AML-193 (cell line): ENCODE measurements at regions not wholly inside any gene's neighbourhood (a gene's known extent, or its start where the extent isn't known, plus 50 kb on each side); places are given as distances from the start of the nearest gene placed in this dataset.
A peak's percentile ranks its signal among the peaks of the same experiment; 100 is the strongest.
"Not testable (repeated sequence)": the region's sequence is repeated elsewhere in the genome, so short reads cannot be mapped to it uniquely, and the experiment has no call there.

Experiments used
- DNase-seq, 2 experiments: peaks; one replicate each; lab custom pipeline; 2025; lab: John Stamatoyannopoulos, UW

DNA sequence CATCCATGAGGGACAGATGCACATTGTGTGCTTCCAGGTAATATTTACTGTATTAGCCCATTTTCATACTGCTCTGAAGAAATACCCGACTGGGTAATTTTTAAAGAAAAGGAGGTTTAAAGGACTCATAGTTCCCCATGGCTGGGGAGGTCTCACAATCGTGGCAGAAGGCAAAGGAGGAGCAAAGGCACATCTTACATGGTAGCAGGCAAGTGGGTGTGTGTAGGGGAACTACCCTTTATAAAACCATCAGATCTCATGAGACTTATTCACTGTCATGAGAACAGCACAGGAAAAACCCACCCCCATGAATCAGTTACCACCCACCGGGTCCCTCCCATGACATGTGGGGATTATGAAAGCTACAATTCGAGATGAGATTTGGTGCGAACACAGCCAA, 148.8 kb upstream of the FBXL17 start:
- DNase-seq, result no peak

DNA sequence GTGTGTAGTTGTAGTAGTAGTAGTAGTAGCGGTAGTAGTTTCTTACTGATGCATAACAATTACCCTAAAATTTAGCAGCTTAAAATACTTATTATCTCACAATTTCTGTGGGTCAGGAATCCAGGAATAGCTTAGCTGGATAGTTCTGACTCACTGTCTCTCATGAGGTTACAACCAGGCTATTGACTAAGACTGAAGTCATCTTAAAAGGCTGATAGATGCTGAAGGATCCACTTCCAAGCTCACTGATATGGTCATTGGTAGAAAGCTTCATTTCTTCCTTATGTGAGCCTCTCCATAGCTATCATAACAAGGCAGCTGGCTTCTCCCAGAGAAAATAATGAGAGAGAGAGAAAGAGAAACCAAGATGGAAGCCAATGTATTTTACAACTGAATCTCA, 147.5 kb upstream of the FBXL17 start:
- DNase-seq, result no peak

DNA sequence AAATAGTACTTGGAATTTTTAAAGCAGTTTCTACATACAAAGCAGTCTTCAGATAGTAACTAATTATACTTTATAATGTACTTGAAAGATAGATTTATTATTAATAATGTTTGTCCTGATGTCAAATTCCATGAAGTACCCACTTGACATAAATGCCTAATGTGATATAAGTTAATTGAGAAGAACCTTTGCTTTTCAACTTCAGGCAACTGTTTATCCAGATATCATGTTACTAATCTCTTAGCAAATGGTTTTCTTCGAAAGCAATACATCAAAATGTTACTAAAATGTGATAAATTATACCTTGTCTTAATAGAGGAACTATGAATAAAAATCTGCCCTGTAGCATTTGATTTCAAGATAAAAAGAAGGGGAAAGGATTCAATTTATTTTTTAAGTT, 146.8 kb upstream of the FBXL17 start:
- DNase-seq, result no peak

DNA sequence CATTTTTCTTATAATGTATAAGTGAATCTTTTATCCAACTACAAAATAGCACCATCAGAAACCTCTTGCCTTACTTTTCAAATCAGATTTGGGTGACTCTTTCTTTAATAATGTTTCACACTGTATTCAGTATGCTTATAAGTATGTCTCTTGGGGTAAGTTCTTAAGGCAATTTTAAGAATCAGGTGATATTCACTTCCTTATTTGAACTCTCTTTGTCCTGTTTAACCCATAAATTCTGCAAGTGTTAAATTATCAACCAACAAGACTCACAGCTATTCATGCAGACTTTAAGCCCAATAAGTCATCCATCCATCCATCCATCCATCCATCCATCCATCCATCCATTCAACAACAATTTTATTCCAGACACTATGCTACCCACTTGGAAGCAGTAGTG, 142.7 kb upstream of the FBXL17 start:
- no peak for DNase-seq

- no peak for DNase-seq
Observed at GRCh38 chr5:108523360-108523759, 141.5 kb upstream of the FBXL17 start.

DNA sequence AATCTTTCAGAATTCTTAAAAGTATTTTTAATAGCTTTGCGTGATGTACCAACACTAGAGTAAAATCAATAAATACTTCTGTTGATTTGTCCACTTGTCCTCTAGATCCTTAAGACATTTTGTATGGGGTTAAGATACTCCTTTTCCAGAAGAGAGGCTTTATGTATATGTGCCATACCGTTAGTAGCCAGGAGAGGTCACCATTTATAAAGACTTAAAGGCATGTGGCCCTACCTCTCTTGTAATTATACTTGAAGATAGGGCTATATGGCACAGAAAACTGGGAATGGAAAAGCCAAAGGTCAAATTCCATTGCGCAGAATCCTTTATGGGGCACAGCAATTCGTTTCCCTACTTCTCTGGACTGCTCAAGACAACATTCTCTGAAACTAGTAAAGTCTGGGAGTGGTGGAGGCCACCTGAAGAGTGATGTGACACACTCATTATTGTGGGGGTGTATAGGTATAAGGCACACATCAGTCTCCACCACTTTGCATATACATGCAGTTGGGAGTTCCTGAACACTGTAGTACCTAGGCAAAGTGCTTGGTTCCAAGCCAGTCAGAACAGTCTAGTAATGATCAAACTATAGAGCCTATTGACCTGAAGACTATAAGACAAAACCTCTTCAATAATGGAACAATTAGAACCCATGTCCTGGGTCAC, 140.1 kb upstream of the FBXL17 start:
- peak; percentile 62 to 73 for DNase-seq

- DNase-seq, result no peak
Observed at GRCh38 chr5:108521011-108521700, 139.3 kb upstream of the FBXL17 start.

GRCh38 chr5:108516785-108517184, 134.9 kb upstream of the FBXL17 start:
- no peak for DNase-seq

DNA sequence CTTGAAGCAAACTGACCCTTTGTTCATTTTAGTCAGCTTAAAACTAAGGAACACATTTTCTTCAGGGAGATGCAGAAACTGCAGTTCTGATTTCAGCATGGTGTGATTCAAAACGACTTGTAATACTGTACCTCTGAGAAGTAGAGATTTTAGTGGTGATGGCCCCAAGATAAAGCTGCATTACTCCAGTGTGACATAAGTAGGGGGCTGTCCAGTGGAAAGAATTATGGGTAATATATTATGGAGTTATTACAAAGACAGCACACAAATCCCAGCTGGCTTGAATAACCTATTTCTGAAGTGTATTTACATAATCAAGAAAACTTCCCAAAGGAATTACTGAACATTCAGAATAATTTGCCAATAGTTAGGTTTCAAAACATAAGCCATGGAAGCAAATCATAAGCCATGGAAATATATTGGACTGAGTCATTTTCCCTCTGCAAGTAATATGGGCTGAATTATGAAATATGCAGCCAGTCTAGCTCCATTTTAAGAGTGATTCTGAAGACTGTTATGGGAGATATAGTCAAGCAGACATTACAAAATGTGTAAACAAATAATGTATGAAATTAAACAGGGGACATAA, 133.7 kb upstream of the FBXL17 start:
- no peak for DNase-seq

DNA sequence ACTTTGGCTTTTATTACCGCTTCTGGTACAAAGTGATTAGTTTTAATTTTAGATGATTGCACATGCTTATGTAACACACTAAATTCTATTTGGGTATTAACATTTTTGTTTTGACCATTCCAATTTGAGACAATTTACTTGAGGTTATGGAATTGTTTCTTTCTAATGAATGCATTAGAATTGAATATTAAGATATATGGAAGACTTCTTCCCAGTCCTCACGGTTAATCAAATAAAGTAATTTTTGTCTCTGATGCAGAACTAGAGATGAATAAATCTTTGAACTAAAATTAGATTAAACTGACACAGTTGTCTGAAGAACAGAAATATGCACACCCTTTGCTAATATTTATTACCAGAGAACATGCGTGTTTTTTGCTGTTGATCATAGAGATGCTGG, 127.1 kb upstream of the FBXL17 start:
- no peak for DNase-seq

DNA sequence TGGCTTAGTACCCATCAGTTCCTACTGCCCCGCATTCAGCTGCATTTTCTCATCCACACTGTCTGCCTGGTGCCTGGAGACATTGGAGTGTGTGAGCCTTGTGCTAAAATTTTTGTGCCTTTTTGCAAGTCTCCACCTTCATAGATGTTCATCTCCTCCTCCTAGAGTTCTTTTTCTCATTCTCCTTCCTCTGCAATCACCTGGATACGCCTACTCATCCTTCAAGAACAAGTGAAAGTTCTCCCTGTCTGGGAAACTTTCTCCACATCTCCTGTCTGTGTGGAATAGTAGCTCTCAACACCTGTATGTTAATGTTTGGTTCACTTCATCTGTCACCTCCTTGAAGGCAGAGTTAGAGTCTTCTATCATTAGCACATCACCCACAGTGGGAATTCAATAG, 125.7 kb upstream of the FBXL17 start:
- no peak for DNase-seq

DNA sequence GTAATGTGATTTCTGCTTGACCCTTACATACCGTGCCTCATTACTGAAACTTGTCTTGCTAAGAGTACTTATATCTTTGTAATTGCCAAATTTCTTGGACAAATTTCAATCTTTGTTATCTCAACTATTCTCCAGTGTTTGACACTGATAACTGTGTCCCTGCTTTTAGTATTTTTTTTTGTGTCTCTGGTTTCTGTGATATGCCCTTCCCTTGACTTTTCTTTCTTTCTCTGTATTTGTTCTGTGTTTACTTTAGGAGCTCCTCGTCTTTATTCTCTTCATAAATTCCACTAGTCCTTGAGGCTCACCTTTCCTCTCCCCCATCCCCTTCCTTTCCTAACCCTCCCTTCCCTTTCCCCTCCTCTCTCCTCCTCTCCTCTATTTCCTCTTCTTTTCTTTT, 123.7 kb upstream of the FBXL17 start:
- no peak for DNase-seq

- no peak for DNase-seq
Observed at GRCh38 chr5:108504974-108505373, 123.1 kb upstream of the FBXL17 start.

GRCh38 chr5:108503986-108504385, 122.1 kb upstream of the FBXL17 start:
- DNase-seq, result no peak

GRCh38 chr5:108495615-108496014, 113.7 kb upstream of the FBXL17 start:
- DNase-seq, result not testable (repeated sequence)

DNA sequence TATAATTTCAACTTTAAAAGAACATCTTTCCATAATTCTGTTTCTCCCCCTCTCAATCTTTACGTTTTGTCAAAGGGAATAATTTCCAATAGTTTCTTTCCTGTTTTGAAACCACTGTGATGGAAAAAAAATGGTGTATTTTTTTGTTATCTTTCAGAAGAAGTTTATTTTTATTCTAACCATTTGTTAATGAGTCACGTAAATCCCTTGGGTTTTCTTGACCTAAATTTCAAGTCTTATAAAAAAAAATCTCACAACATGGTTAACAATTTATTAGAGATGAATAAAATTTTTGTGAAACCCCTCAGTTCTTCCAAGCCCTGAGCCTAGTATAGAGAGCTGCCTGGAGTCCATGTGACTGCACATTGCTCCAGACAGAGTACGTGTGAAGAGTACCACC, 106.1 kb upstream of the FBXL17 start:
- DNase-seq, result no peak

- DNase-seq, result no peak
Observed at GRCh38 chr5:108484035-108484434, 102.1 kb upstream of the FBXL17 start.

DNA sequence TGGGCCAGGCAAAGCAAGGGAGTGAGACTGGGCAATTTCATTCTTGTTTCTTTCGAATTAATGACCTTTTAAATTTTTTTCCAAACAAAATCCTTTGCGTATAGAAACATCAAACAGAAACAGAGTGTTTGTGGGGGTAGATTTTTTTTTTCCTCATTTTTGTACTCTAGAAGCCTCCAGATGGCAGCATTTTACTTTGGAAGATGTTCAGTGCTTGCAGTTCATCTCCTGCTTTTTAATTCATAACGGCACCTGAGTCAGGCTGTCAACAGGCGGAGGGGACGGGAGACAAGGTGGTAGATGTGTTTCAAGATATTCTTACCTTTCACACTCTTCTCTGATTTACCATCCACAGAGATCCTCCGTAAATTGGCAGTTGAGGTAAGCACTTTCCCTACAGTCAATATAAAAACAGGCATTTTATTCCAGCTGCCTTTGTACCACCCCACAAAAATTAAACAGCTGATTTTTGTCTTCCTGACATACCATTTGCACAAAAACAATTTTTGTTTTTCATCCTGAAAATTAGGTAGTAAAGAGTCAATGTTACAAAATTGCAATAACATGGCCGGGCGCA, 99.5 kb upstream of the FBXL17 start:
- peak; percentile 27 to 32 for DNase-seq

GRCh38 chr5:108472237-108472636, 90.3 kb upstream of the FBXL17 start:
- DNase-seq, result no peak

DNA sequence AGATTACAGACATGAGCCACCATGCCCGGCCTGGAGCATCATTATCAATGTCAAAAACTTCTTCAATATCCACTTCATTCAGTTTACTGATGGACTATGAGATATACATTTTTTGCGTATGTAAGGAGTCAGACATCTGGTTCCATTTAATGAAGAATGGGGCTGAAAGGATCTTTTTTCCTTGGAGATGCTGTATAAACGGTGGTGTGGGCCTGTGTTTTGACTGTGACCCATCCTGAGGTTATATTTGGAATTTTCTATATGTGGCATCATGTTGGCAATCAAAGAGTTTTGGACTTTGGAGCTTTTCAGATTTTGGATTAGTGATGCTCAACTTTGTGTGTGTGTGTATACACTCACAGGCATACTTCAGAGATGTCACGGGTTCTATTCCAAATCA, 85.7 kb upstream of the FBXL17 start:
- no peak for DNase-seq

DNA sequence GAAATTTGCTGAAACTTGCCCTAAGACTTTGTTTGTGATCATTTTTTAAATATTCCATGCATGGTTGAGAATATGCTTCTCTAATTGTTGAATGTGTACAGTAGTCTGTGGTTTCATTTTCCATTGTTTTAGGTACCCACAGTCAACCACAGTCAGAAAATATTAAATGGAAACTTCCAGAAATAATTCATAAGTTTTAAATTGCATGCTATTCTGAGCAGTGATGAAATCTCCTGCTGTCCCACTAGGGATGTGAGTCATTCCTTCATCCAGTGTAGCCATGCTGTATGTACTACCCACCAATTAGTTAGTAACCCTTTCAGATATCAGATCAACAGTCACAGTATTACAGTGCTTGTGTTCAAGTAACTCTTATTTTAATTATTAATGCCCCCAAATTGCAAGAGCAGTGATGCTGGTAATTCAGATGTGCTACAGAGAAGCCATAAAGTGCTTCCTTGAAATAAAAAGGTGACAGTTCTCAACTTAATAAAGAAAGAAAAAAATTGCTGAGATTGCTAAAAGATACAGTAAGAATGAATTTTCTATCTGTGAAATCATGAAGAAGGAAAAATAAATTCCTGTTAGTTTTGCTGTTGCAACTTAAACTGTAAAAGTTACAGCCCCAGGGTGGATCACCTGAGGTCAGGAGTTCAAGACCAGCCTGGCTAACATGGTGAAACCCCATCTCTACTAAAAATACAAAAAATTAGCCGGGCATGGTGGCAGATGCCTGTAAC, 79.9 kb upstream of the FBXL17 start:
- peak in 1 of 2 experiments; percentile 9 for DNase-seq

DNA sequence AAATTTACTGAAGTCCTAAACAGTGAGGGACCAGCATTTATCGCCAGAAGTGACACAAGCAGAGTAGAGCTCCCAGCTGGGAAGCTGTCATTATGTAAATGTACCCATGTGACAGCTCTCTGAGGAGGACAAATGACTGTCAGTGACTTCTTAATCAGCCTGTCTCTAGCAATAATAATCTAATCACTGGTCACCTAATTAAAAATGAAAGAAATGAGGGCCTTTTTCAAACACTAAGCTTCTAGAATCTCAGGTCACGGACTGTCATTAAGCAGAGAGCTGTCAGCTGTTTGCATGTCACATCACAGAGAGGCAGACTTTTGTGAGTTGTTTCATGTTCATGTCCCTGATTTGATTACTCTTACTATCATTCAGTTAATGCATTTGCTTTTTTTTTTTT, 77.9 kb upstream of the FBXL17 start:
- DNase-seq, result no peak
